HEK293 (cell line): ENCODE measurements at regions not wholly inside any gene's neighbourhood (a gene's known extent, or its start where the extent isn't known, plus 50 kb on each side); places are given as distances from the start of the nearest gene placed in this dataset.

Experiments
- TF ChIP-seq, protein P1 (sequence below): sonication (generic); formaldehyde crosslinking; IDR thresholded peaks from 2 replicates; pipeline ENCODE4 v1.8.1; 2022; ENCODE audit warnings: mild to moderate bottlenecking, moderate library complexity, missing genetic modification reagents
- TF ChIP-seq, protein P2 (sequence below): fragments of 450-650 bp; formaldehyde crosslinking; IDR thresholded peaks from 2 replicates; pipeline ENCODE4 v1.5.1; 2016; ENCODE audit warnings: missing biosample characterization, missing genetic modification characterization

DNA sequence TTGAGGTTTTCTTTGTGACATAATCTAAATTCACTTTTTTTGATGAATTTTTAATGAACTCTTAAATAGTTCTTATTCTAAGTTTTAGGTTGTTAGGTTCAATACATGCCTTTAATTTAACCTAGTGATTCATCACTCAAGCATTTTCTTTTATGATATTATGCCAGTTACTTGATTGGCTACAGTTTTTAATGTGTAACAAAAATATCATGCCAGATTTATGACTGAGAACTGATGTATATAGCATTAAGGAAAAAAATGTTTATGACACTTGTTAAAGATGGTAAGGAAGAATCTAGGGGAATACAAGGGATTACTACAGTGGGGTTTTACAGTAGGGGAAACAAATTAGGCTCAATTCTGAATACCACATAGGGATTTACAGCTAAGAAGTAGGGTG, 103.1 kb downstream of the VGLL3 start:
- TF ChIP-seq, protein P1, sequence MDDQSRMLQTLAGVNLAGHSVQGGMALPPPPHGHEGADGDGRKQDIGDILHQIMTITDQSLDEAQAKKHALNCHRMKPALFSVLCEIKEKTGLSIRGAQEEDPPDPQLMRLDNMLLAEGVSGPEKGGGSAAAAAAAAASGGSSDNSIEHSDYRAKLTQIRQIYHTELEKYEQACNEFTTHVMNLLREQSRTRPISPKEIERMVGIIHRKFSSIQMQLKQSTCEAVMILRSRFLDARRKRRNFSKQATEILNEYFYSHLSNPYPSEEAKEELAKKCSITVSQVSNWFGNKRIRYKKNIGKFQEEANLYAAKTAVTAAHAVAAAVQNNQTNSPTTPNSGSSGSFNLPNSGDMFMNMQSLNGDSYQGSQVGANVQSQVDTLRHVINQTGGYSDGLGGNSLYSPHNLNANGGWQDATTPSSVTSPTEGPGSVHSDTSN (CRISPR knock-in tag): no peak
- TF ChIP-seq, protein P2, sequence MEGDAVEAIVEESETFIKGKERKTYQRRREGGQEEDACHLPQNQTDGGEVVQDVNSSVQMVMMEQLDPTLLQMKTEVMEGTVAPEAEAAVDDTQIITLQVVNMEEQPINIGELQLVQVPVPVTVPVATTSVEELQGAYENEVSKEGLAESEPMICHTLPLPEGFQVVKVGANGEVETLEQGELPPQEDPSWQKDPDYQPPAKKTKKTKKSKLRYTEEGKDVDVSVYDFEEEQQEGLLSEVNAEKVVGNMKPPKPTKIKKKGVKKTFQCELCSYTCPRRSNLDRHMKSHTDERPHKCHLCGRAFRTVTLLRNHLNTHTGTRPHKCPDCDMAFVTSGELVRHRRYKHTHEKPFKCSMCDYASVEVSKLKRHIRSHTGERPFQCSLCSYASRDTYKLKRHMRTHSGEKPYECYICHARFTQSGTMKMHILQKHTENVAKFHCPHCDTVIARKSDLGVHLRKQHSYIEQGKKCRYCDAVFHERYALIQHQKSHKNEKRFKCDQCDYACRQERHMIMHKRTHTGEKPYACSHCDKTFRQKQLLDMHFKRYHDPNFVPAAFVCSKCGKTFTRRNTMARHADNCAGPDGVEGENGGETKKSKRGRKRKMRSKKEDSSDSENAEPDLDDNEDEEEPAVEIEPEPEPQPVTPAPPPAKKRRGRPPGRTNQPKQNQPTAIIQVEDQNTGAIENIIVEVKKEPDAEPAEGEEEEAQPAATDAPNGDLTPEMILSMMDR (tag by site-specific recombination): no peak
